ENCODE measurements at regions not wholly inside any gene's neighbourhood (a gene's known extent, or its start where the extent isn't known, plus 50 kb on each side); places are given as distances from the start of the nearest gene placed in this dataset.
"Not testable (repeated sequence)": the region's sequence is repeated elsewhere in the genome, so short reads cannot be mapped to it uniquely, and the experiment has no call there.

DNA sequence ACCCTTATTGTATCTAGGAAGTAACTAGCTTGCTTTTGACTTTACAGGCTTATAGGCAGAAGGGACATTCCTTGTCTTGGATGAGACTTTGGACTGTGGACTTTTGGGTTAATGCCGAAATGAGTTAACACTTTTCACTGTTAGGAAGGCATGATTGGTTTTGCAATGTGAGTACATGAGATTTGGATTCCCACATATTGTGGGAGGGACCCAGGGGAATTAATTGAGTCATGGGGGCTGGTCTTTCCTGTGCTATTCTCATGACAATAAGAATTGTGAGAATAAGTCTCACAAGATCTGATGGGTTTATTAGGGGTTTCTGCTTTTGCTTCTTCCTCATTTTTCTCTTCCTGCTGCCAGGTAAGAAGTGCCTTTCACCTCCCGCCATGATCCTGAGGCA is 417.5 kb downstream of the HINT1 start:
- no peaks in the 10 kb centered on the region for H3K9me2 ChIP-seq (ENCODE audit: insufficient read depth)
- H3K36me3 ChIP-seq (ENCODE audit: insufficient read depth), result no peaks in the 10 kb centered on the region
- no peaks in the 10 kb centered on the region for H3K27me3 ChIP-seq (ENCODE audit: insufficient read depth)
- no peak overlapping the region for H3K27ac ChIP-seq (ENCODE audit: low read depth)
- Mint-ChIP-seq H3K36me3 (ENCODE audit: low read depth) (peaks cover 14% of the 10 kb centered on the region; the same call in 2 of the 3 replicates), H3K9me3 (peaks cover 21% of the 10 kb centered on the region), H3K27ac (no peak overlapping the region), H3K4me1 (no peaks in the 10 kb centered on the region), H3K4me3 (no peak overlapping the region), H3K27me3 (ENCODE audit: insufficient read depth, low read depth, poor library complexity) (no peaks in the 10 kb centered on the region)
- no peak overlapping the region for H2AFZ ChIP-seq
- DNase-seq (ENCODE audit: low spot score) (no peak), ATAC-seq (no peak)
- H4K20me1 ChIP-seq (replicated peaks; ENCODE audit: insufficient read depth), result no peaks in the 10 kb centered on the region
- H3K4me1 ChIP-seq (ENCODE audit: insufficient read depth), result no peaks in the 10 kb centered on the region
- TF ChIP-seq JUNB (IDR thresholded peaks at IDR 0.05; ENCODE audit: unreplicated experiment) (no peak), POLR2AphosphoS5 (IDR thresholded peaks at IDR 0.05; ENCODE audit: low read depth) (no peak), STAT1 (IDR thresholded peaks at IDR 0.05; ENCODE audit: unreplicated experiment) (no peak), ZNF114 (CRISPR knock-in tag; IDR thresholded peaks at IDR 0.05) (no peak), ZNF331 (CRISPR knock-in tag; IDR thresholded peaks at IDR 0.05; ENCODE audit: low read depth) (no peak), EZH2phosphoT487 (IDR thresholded peaks at IDR 0.05; ENCODE audit: unreplicated experiment) (no peak), EZH2 (IDR thresholded peaks at IDR 0.05; ENCODE audit: low read depth, unreplicated experiment) (no peak), CREB1 (CRISPR knock-in tag; IDR thresholded peaks at IDR 0.05; ENCODE audit: low read depth) (no peak)
- TF ChIP-seq, protein P1, sequence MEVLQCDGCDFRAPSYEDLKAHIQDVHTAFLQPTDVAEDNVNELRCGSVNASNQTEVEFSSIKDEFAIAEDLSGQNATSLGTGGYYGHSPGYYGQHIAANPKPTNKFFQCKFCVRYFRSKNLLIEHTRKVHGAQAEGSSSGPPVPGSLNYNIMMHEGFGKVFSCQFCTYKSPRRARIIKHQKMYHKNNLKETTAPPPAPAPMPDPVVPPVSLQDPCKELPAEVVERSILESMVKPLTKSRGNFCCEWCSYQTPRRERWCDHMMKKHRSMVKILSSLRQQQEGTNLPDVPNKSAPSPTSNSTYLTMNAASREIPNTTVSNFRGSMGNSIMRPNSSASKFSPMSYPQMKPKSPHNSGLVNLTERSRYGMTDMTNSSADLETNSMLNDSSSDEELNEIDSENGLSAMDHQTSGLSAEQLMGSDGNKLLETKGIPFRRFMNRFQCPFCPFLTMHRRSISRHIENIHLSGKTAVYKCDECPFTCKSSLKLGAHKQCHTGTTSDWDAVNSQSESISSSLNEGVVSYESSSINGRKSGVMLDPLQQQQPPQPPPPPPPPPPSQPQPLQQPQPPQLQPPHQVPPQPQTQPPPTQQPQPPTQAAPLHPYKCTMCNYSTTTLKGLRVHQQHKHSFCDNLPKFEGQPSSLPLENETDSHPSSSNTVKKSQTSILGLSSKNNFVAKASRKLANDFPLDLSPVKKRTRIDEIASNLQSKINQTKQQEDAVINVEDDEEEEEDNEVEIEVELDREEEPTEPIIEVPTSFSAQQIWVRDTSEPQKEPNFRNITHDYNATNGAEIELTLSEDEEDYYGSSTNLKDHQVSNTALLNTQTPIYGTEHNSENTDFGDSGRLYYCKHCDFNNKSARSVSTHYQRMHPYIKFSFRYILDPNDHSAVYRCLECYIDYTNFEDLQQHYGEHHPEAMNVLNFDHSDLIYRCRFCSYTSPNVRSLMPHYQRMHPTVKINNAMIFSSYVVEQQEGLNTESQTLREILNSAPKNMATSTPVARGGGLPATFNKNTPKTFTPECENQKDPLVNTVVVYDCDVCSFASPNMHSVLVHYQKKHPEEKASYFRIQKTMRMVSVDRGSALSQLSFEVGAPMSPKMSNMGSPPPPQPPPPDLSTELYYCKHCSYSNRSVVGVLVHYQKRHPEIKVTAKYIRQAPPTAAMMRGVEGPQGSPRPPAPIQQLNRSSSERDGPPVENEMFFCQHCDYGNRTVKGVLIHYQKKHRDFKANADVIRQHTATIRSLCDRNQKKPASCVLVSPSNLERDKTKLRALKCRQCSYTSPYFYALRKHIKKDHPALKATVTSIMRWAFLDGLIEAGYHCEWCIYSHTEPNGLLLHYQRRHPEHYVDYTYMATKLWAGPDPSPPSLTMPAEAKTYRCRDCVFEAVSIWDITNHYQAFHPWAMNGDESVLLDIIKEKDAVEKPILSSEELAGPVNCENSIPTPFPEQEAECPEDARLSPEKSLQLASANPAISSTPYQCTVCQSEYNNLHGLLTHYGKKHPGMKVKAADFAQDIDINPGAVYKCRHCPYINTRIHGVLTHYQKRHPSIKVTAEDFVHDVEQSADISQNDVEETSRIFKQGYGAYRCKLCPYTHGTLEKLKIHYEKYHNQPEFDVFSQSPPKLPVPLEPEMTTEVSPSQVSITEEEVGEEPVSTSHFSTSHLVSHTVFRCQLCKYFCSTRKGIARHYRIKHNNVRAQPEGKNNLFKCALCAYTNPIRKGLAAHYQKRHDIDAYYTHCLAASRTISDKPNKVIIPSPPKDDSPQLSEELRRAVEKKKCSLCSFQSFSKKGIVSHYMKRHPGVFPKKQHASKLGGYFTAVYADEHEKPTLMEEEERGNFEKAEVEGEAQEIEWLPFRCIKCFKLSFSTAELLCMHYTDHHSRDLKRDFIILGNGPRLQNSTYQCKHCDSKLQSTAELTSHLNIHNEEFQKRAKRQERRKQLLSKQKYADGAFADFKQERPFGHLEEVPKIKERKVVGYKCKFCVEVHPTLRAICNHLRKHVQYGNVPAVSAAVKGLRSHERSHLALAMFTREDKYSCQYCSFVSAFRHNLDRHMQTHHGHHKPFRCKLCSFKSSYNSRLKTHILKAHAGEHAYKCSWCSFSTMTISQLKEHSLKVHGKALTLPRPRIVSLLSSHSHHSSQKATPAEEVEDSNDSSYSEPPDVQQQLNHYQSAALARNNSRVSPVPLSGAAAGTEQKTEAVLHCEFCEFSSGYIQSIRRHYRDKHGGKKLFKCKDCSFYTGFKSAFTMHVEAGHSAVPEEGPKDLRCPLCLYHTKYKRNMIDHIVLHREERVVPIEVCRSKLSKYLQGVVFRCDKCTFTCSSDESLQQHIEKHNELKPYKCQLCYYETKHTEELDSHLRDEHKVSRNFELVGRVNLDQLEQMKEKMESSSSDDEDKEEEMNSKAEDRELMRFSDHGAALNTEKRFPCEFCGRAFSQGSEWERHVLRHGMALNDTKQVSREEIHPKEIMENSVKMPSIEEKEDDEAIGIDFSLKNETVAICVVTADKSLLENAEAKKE (CRISPR knock-in tag; IDR thresholded peaks at IDR 0.05), result no peak
- TF ChIP-seq, protein P2, sequence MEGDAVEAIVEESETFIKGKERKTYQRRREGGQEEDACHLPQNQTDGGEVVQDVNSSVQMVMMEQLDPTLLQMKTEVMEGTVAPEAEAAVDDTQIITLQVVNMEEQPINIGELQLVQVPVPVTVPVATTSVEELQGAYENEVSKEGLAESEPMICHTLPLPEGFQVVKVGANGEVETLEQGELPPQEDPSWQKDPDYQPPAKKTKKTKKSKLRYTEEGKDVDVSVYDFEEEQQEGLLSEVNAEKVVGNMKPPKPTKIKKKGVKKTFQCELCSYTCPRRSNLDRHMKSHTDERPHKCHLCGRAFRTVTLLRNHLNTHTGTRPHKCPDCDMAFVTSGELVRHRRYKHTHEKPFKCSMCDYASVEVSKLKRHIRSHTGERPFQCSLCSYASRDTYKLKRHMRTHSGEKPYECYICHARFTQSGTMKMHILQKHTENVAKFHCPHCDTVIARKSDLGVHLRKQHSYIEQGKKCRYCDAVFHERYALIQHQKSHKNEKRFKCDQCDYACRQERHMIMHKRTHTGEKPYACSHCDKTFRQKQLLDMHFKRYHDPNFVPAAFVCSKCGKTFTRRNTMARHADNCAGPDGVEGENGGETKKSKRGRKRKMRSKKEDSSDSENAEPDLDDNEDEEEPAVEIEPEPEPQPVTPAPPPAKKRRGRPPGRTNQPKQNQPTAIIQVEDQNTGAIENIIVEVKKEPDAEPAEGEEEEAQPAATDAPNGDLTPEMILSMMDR (conservative IDR thresholded peaks at IDR 0.05; ENCODE audit: low read depth in 2 of 2), result no peak
- no peak overlapping the region for H3K4me2 ChIP-seq
- H3F3A ChIP-seq (replicated peaks; ENCODE audit: low read depth), result no peaks in the 10 kb centered on the region
- H3K79me2 ChIP-seq (replicated peaks; ENCODE audit: insufficient read depth), result no peaks in the 10 kb centered on the region
- no peak overlapping the region for H3K4me3 ChIP-seq

DNA sequence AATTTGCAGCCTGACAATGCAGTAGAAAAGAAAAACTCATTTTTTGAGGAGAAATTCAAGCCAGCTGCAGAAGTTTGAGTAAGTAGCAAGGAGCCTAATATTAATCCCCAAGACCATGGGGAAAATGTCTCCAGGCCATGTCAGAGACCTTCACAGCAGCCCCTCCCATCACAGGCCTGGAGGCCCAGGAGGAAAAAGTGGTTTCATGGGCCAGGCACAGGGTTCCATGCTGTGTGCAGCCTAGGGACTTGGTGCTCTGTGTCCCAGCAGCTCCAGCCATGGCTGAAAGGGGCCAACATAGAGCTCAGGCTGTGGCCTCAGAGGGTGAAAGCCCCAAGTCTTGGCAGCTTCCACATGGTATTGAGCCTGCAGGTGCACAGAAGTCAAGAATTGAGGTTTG is 418.4 kb downstream of the HINT1 start:
- peaks cover 21% of the 10 kb centered on the region for H3K9me3 Mint-ChIP-seq
- not testable (repeated sequence) for H3K9me2 ChIP-seq (ENCODE audit: insufficient read depth); H3K4me1 ChIP-seq (ENCODE audit: insufficient read depth); H3K4me3 Mint-ChIP-seq; H3K27ac ChIP-seq (ENCODE audit: low read depth); H3K4me2 ChIP-seq; H3F3A ChIP-seq (replicated peaks; ENCODE audit: low read depth); DNase-seq (ENCODE audit: low spot score); H3K27ac Mint-ChIP-seq; H3K4me3 ChIP-seq; H3K36me3 ChIP-seq (ENCODE audit: insufficient read depth); H3K4me1 Mint-ChIP-seq; ATAC-seq; H3K79me2 ChIP-seq (replicated peaks; ENCODE audit: insufficient read depth); H3K27me3 ChIP-seq (ENCODE audit: insufficient read depth); H2AFZ ChIP-seq; H4K20me1 ChIP-seq (replicated peaks; ENCODE audit: insufficient read depth); H3K27me3 Mint-ChIP-seq (ENCODE audit: insufficient read depth, low read depth, poor library complexity)
- H3K36me3 Mint-ChIP-seq (ENCODE audit: low read depth), result peaks cover 14% of the 10 kb centered on the region; the same call in 2 of the 3 replicates

All from GM23338 (cell line).